Sigmoid colon (tissue), 4 donors: ENCODE measurements at regions not wholly inside any gene's neighbourhood (a gene's known extent, or its start where the extent isn't known, plus 50 kb on each side); places are given as distances from the start of the nearest gene placed in this dataset.

Source experiments
- EP300 ChIP-seq, 4 donors: sonication (generic); formaldehyde crosslinking; IDR thresholded peaks; one replicate each; pipeline ENCODE4 v1.6.1; 2017; ENCODE audit warnings: antibody characterized with exemption in 4 of 4
- POLR2A ChIP-seq, 2 donors: fragments of 450-650 bp; IDR thresholded peaks; one replicate each; pipeline ENCODE4 v1.6.1; 2016; ENCODE audit warnings: antibody characterized with exemption in 2 of 2, mild to moderate bottlenecking in 2 of 2, moderate library complexity in 2 of 2
- TF ChIP-seq, protein P1 (sequence below), 4 experiments: fragments of 450-650 bp in 3 of 4; fragments of 200-600 bp in 1 of 4; IDR thresholded peaks; one replicate each; pipeline ENCODE4 v1.5.1; 2016 to 2019; ENCODE audit warnings: antibody characterized with exemption in 4 of 4, mild to moderate bottlenecking in 3 of 4, moderate library complexity in 2 of 4

DNA sequence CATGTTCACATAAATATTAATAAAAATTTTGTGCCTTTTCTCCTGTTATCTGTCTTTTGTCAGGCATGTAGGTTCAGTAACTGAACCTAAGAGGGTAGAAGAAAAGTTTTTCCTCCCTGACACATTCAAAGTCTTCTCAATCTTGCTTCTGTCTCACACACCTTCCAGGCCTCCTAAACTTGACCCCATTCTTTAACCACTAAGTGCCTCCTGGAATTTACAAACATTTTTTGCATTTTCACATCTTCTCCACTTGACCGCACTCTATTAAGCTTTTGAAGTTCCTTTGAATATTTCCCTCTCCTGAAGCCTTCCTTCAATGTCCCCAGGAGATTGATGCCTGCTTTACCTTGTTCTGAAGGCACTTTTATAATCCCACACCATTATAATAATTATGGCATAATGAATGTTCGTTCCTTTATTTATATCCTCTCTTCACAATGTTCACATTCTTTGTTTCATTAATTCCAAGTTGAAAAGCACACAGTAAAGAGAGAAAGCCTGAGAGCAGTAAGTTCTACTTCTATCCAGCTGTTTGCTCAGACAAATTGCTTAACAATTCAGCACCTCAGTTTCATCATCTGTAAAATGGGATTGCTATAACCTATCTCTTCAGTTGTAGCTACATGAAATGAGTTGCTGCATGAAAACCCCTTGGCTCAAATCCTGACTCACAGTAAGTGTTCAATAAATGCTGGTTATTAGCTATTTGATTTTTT is 184.8 kb upstream of the KLHL29 start:
- TF ChIP-seq POLR2A (IDR thresholded peaks at IDR 0.05), result no peak
- TF ChIP-seq EP300 (IDR thresholded peaks at IDR 0.05), result no peak
- TF ChIP-seq, protein P1, sequence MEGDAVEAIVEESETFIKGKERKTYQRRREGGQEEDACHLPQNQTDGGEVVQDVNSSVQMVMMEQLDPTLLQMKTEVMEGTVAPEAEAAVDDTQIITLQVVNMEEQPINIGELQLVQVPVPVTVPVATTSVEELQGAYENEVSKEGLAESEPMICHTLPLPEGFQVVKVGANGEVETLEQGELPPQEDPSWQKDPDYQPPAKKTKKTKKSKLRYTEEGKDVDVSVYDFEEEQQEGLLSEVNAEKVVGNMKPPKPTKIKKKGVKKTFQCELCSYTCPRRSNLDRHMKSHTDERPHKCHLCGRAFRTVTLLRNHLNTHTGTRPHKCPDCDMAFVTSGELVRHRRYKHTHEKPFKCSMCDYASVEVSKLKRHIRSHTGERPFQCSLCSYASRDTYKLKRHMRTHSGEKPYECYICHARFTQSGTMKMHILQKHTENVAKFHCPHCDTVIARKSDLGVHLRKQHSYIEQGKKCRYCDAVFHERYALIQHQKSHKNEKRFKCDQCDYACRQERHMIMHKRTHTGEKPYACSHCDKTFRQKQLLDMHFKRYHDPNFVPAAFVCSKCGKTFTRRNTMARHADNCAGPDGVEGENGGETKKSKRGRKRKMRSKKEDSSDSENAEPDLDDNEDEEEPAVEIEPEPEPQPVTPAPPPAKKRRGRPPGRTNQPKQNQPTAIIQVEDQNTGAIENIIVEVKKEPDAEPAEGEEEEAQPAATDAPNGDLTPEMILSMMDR (IDR thresholded peaks at IDR 0.05), result no peak
